Effector memory CD8-positive, alpha-beta T cell (primary cell): ENCODE measurements at regions not wholly inside any gene's neighbourhood (a gene's known extent, or its start where the extent isn't known, plus 50 kb on each side); places are given as distances from the start of the nearest gene placed in this dataset.

ENCODE experiments used
- ATAC-seq: fragments of 150-1000 bp; cut with Tn5 transposase; replicated peaks from 2 replicates; pipeline ENCODE4 v1.10.0; 2021; ENCODE audit warnings: mild to moderate bottlenecking, moderate library complexity
- DNase-seq, 3 experiments: peaks; one replicate each; pipeline ENCODE4 v3.0.0; 2021
- H3K27ac Mint-ChIP-seq, 2 donors: one replicate each; pipeline ENCODE4 v1.8.0; 2022; ENCODE audit warnings: mild to moderate bottlenecking in 2 of 2, mixed read lengths in 2 of 2, moderate library complexity in 2 of 2
- H3K27me3 Mint-ChIP-seq, 2 donors: one replicate each; pipeline ENCODE4 v1.8.0; 2022; ENCODE audit warnings: mixed read lengths in 2 of 2
- H3K36me3 Mint-ChIP-seq: one replicate; pipeline ENCODE4 v1.8.0; 2022; ENCODE audit warnings: mild to moderate bottlenecking, moderate library complexity, mixed read lengths; ENCODE audit not compliant: insufficient read depth
- H3K4me1 Mint-ChIP-seq, 2 donors: one replicate each; pipeline ENCODE4 v1.8.0; 2022; ENCODE audit warnings: low read depth in 2 of 2, mixed read lengths in 2 of 2
- H3K4me3 Mint-ChIP-seq, 2 donors: one replicate each; pipeline ENCODE4 v1.8.0; 2022; ENCODE audit warnings: mild to moderate bottlenecking in 2 of 2, mixed read lengths in 2 of 2, moderate library complexity in 2 of 2
- H3K9me3 Mint-ChIP-seq, 2 donors: one replicate each; pipeline ENCODE4 v1.8.0; 2022; ENCODE audit warnings: mixed read lengths in 2 of 2

DNA sequence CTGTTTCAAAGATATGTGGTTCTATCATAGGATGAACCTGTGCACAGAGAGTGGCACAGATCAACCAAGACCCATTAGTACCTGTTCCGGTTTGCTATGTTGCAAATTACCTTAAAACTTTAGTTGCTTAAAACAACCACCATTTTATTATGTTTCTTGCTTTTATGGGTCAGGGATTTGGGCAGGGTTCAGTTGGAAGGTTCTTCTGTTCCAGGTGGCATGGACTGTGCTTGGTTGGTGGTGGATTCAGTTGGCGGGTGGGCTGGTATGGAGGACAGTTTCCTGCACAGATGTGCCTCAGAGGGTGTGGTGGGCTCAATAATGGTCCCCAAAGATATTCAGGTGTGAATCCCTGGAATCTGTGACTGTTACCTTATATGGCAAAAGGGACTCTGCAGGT is 166.3 kb downstream of the SLC35B3 start:
- DNase-seq (no peak), ATAC-seq (no peak)
- Mint-ChIP-seq H3K27me3 (peaks cover 11 to 25% of the 10 kb centered on the region in 2 donors), H3K4me3 (no peak overlapping the region), H3K36me3 (no peaks in the 10 kb centered on the region), H3K4me1 (no peaks in the 10 kb centered on the region), H3K27ac (no peak overlapping the region), H3K9me3 (peaks cover 0 to 6% of the 10 kb centered on the region in 2 donors)

DNA sequence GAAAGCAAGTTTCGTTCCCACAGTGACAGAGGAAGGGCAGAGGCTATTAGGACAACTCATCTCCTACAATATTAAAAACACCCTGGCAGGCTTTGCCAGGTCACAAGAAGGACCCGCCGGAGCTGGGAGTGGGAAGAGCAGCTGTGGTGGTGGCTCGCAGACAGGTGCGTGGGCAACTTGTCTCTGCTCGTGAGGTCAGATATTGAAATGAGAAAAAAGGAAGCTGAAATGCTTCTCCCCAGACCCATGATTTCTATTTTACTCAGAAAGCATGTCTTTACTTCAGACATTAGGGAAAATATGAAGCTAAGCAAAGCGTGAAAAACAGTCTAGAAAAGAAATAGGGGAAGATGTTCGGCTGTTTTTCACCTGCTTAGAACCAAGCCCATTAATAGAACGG is 166.3 kb upstream of the EEF1E1 start:
- no peak overlapping the region for H3K4me3 Mint-ChIP-seq
- H3K4me1 Mint-ChIP-seq: no peaks in the 10 kb centered on the region
- no peaks in the 10 kb centered on the region for H3K36me3 Mint-ChIP-seq

DNA sequence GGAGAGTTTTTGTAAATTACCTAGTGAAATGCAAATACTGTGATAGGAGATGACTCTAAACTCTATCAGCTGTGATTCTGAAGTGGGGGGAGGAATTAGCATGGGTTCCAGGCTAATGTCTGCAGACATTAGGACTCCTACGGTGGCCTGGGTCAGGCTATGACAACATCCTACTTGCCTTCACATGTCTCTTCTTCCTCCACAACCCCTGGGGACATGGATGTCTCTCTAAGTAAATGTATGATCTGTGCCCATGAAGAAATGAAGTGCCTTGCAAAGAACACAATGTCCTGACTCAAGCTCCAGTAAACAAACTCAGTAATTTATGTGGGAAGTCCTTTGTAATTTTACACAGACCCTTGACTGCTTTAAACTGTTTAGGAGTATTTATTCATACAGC is 165.8 kb upstream of the EEF1E1 start:
- ATAC-seq (no peak), DNase-seq (no peak)
- Mint-ChIP-seq H3K9me3 (peaks cover 0 to 6% of the 10 kb centered on the region in 2 donors), H3K27ac (no peak overlapping the region), H3K36me3 (no peaks in the 10 kb centered on the region), H3K4me1 (no peaks in the 10 kb centered on the region), H3K27me3 (peaks cover 11 to 24% of the 10 kb centered on the region in 2 donors), H3K4me3 (no peak overlapping the region)

More for the DNA sequence above, 166.3 kb upstream of the EEF1E1 start:
- peaks cover 11 to 25% of the 10 kb centered on the region in 2 donors for H3K27me3 Mint-ChIP-seq
- no peak for DNase-seq
- no peak overlapping the region for H3K27ac Mint-ChIP-seq
- no peak for ATAC-seq
- peaks cover 0 to 6% of the 10 kb centered on the region in 2 donors for H3K9me3 Mint-ChIP-seq

DNA sequence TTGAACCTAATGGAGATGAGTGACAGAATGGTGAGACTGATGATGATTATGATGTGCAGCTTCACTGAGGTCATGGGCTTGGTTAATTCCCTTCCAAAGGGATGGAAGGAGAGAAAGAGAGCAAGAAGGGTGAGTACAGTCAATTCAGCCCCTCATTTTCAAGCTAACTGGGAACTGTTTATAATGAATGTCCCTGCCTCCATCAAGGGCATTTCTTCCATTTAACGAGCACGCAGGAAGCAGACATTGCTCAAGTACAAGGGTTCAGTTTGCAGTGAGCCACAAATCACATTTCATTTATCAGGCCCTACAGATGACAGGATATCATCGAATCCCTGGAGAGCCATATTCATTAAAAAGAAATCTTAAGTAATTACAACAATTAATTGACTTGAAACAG is 158.3 kb upstream of the EEF1E1 start:
- H3K36me3 Mint-ChIP-seq: no peaks in the 10 kb centered on the region
- H3K4me3 Mint-ChIP-seq: no peak overlapping the region
- H3K27me3 Mint-ChIP-seq: peaks cover 2 to 6% of the 10 kb centered on the region in 2 donors
- H3K4me1 Mint-ChIP-seq: no peaks in the 10 kb centered on the region
- DNase-seq (no peak), ATAC-seq (no peak)
- no peak overlapping the region for H3K27ac Mint-ChIP-seq
- no peaks in the 10 kb centered on the region for H3K9me3 Mint-ChIP-seq

DNA sequence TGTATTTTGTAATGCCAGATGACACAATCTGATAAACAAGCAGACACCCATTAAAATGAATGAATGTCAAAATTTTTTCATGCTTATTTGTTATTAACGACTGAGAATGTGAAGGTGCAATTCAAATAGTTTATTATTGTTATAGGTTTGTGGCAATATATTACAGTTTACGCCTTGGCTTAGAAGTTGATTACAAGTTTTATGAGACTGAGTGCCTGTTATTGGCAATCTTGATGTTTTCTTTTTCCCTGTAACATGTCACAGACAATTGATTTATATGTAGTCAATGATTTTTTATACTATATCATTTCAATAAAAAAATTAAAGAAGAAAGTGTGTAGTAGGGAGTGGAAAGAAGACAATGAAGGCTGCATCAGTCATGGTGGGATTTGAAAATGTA is 144.1 kb upstream of the EEF1E1 start:
- Mint-ChIP-seq H3K4me1 (no peaks in the 10 kb centered on the region), H3K9me3 (no peaks in the 10 kb centered on the region), H3K27me3 (peaks cover 16 to 41% of the 10 kb centered on the region in 2 donors), H3K27ac (no peak overlapping the region), H3K4me3 (no peak overlapping the region), H3K36me3 (peaks cover 4% of the 10 kb centered on the region)
- DNase-seq (no peak), ATAC-seq (no peak)

DNA sequence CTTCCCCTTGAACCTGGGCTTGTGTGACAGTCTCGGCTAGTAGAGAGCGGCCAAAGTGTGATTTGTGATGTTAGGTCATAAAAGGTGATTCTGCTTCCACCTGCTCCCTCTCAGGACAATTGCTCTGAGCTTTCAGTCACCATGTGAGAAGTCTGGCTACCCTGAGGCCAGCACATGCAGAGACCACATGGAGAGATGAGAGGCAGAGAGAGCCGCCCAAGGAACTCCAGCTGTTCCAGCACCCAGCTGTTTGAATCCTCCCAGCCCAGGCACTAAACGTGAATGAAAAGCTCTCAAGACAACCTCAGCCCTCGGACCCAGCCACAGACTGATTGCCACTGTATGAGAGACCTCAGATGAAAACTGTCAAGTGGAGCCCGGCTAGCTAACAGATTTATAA is 143.4 kb upstream of the EEF1E1 start:
- no peak for ATAC-seq
- Mint-ChIP-seq H3K27me3 (peaks cover 17 to 38% of the 10 kb centered on the region in 2 donors), H3K4me3 (no peak overlapping the region), H3K9me3 (no peaks in the 10 kb centered on the region), H3K4me1 (no peaks in the 10 kb centered on the region), H3K36me3 (peaks cover 4% of the 10 kb centered on the region), H3K27ac (no peak overlapping the region)
- DNase-seq: no peak

DNA sequence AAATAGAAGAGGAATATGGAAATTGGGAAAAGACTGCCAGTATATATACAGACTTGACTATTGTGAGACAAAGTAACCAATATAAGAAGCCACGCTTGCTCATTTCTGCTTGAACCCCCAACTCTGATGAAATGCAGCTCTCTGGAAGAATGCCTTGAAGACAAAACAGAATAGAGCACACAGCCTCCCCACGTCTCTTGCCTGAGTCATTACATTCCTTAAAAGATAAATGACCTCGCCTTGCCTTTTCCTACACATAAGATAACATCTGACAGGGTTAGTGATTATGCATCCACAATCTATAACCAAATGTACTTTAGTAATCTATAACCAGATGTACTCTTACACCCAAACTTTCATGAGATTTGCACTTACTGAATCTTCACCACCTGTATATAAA is 141.1 kb upstream of the EEF1E1 start:
- Mint-ChIP-seq H3K4me3 (no peak overlapping the region), H3K9me3 (no peaks in the 10 kb centered on the region), H3K27me3 (peaks cover 17 to 33% of the 10 kb centered on the region in 2 donors), H3K27ac (no peak overlapping the region), H3K36me3 (peaks cover 4% of the 10 kb centered on the region), H3K4me1 (no peaks in the 10 kb centered on the region)
- no peak for ATAC-seq
- no peak for DNase-seq

DNA sequence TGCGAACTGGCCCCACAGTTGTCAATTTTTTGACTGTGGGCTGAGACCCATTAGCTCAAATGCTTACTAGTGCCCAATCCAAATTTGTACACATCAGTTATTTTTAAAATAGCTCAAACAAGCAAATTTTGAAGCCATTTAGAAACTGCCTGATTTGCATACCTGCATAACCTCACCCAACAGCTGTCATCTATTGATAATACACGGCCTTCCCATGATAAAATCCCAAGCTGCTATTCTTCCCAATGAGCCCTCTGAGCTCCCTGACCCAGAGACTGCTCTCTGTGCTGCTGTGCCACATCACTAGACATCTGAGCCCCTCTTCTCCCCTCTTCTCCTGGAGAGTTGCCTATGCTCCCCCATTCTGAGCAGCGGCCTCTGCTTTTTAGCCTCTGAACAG is 140.5 kb upstream of the EEF1E1 start:
- peaks cover 4% of the 10 kb centered on the region for H3K36me3 Mint-ChIP-seq
- no peak for ATAC-seq
- peaks cover 18 to 33% of the 10 kb centered on the region in 2 donors for H3K27me3 Mint-ChIP-seq
- DNase-seq: no peak
- H3K9me3 Mint-ChIP-seq: no peaks in the 10 kb centered on the region
- H3K4me3 Mint-ChIP-seq: no peak overlapping the region
- no peak overlapping the region for H3K27ac Mint-ChIP-seq
- H3K4me1 Mint-ChIP-seq: no peaks in the 10 kb centered on the region

DNA sequence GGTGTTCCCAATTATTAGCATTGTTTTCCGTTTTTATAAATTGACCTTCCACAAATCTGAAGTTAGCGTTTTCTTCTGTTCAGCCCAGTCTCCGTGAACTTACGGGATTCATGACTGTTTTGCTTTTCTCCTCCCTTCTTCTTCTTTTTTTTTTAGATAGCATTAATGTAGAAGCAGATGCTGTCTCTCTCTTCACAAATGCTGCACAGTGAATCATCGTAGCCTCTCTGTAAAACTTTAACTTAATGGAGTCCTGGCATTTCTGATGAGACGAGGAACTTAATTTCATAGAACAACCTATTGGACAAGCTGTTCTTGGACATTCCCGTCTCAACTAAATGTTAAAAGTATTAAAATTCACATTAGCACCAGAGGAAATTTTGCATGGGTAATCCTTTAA is 138.0 kb upstream of the EEF1E1 start:
- no peak overlapping the region for H3K4me3 Mint-ChIP-seq
- DNase-seq (no peak), ATAC-seq (no peak)
- no peaks in the 10 kb centered on the region for H3K9me3 Mint-ChIP-seq
- H3K27me3 Mint-ChIP-seq: peaks cover 25 to 31% of the 10 kb centered on the region in 2 donors
- peaks cover 4% of the 10 kb centered on the region for H3K36me3 Mint-ChIP-seq
- no peaks in the 10 kb centered on the region for H3K4me1 Mint-ChIP-seq
- no peak overlapping the region for H3K27ac Mint-ChIP-seq

DNA sequence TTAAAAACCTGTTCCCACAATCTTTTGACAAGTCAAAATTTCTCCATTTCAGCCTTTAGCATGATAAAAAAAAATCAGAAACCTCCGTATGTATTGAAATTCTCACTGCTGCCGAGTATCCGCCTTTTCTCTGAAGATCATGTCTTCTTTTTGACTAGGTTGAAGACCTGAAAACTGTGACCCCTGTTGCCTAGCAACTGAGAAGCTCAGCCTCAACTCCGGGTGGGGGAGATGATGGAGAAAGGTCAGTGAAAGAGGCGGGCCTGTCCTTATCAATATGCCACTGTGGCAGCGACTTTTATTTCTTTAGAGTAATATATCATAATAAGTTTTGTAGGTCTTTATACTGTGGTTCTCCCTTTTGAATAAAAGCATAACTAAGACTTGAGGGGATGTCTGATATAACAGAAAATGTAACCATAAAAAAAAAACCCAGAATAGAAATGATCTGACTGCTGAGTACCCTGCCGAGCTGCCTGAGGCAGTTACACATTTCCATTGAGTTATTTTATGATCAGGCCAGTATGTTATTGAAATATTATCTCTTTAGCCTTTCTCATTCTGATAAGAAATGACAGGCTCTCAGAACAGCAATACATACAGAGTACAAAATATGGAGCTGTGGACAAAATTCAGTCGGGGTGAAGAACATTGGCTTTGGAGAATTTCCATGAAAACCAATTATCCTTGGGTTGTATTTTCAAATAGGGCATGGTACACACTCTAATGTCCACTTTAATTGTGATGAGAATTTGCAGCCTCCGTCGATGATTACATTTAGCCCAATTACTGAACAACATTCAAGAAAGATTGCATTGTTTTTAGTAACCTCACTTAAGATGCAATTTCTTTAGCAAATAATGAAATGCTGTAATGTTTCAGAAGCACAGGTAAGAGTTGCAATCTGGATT is 136.7 kb upstream of the EEF1E1 start:
- no peak overlapping the region for H3K4me3 Mint-ChIP-seq
- H3K27ac Mint-ChIP-seq: no peak overlapping the region
- H3K27me3 Mint-ChIP-seq: peaks cover 26 to 29% of the 10 kb centered on the region in 2 donors
- no peaks in the 10 kb centered on the region for H3K9me3 Mint-ChIP-seq
- H3K4me1 Mint-ChIP-seq: no peaks in the 10 kb centered on the region
- ATAC-seq (no peak), DNase-seq (no peak)
- peaks cover under 1% of the 10 kb centered on the region for H3K36me3 Mint-ChIP-seq

DNA sequence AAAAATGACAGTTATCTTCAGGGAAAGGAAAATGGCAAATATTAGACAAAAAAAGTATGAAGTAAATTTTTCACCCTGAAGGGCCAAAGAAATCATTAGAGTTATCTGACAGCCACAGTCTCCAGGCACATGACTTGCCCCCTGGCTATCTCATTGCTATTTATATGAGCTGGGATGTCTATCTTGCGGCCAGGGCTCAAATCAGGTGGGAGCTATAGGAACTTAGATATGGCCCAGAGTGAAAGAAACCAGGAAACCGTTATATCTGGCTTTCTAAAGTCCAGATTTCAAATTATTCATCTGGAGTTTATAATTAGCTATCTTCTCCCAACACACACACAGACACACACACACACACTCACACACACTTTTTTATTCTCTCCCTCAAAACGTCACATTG is 135.3 kb upstream of the EEF1E1 start:
- H3K27me3 Mint-ChIP-seq: peaks cover 22 to 24% of the 10 kb centered on the region in 2 donors
- no peak for ATAC-seq

DNA sequence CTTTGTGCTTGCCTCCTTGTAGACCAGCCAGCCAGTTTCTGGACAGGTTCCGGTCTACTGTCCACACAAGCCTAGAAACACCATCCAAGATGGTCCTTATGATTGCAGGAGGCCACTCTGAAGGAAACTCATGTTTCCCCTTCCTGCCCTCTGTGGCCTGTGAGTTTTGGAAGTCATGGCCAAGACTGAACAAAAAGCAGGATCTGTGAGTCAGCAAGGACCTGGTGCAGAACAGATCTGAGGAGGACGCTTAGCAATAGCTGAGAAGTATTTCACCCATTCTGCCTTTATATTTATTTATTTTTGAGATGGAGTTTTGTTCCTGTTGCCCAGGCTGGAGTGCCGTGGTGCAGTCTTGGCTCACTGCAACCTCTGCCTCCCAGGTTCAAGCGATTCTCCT is 134.6 kb upstream of the EEF1E1 start:
- Mint-ChIP-seq H3K36me3 (no peaks in the 10 kb centered on the region), H3K4me1 (no peaks in the 10 kb centered on the region), H3K9me3 (no peaks in the 10 kb centered on the region), H3K4me3 (no peak overlapping the region), H3K27ac (no peak overlapping the region), H3K27me3 (peaks cover 21 to 27% of the 10 kb centered on the region in 2 donors)
- DNase-seq (no peak), ATAC-seq (no peak)

More for the DNA sequence above, 135.3 kb upstream of the EEF1E1 start:
- Mint-ChIP-seq H3K4me3 (no peak overlapping the region), H3K4me1 (no peaks in the 10 kb centered on the region), H3K9me3 (no peaks in the 10 kb centered on the region), H3K27ac (no peak overlapping the region), H3K36me3 (no peaks in the 10 kb centered on the region)
- no peak for DNase-seq

DNA sequence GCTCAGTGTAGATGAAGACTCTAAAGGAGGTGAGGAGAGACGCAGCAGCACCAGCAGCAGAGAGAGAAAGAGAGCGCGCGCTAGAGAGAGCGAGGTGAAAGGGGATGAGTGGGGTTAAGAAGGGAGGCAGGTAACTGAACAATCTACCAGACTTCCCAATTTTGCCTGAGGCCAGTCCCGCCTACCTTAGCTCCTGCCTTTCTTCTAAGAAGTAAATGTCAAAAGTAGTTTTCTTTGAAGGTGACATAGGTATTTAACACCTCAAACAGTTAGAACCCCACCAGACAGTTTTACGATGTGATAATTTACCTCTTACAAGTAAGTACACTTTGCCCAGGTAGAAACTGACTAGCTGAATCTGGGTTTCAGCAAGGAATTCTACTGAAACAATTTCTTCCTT is 132.0 kb upstream of the EEF1E1 start:
- DNase-seq (no peak), ATAC-seq (no peak)
- H3K9me3 Mint-ChIP-seq: no peaks in the 10 kb centered on the region
- H3K27ac Mint-ChIP-seq: no peak overlapping the region
- H3K36me3 Mint-ChIP-seq: no peaks in the 10 kb centered on the region
- H3K27me3 Mint-ChIP-seq: peaks cover 14 to 26% of the 10 kb centered on the region in 2 donors
- no peak overlapping the region for H3K4me3 Mint-ChIP-seq
- H3K4me1 Mint-ChIP-seq: no peaks in the 10 kb centered on the region

DNA sequence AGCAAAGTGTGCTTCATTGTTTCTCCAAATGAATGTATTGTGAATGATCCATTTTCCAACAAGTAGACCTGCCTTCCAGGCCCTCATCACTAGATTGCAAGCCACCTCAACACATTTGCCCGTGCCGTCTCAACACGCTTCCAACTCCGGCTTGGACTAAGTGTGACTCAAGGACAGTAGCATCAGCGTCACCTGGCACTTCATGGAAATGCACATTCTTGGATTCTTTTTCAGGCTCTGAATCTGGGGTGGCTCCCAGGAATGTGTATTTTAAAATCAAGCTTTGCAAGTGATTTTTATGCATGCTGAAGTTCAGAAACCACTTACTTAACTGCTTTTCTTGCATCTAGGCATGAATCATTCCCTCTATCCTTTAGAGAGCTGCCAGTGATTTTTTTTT is 129.6 kb upstream of the EEF1E1 start:
- DNase-seq (no peak), ATAC-seq (no peak)
- Mint-ChIP-seq H3K4me3 (no peak overlapping the region), H3K4me1 (no peaks in the 10 kb centered on the region), H3K36me3 (no peaks in the 10 kb centered on the region), H3K27me3 (peaks cover 6 to 26% of the 10 kb centered on the region in 2 donors), H3K9me3 (no peaks in the 10 kb centered on the region), H3K27ac (no peak overlapping the region)
